Ishikawa (cell line): ENCODE measurements at regions not wholly inside any gene's neighbourhood (a gene's known extent, or its start where the extent isn't known, plus 50 kb on each side); places are given as distances from the start of the nearest gene placed in this dataset.

Experiments used
- CEBPB ChIP-seq: IDR thresholded peaks from 2 replicates; pipeline ENCODE4 v1.6.1; 2012
- EP300 ChIP-seq: IDR thresholded peaks from 2 replicates; pipeline ENCODE4 v1.6.1; 2012; ENCODE audit warnings: borderline replicate concordance
- FOXM1 ChIP-seq: IDR thresholded peaks from 2 replicates; pipeline ENCODE4 v1.6.1; 2012; ENCODE audit warnings: low read depth, borderline replicate concordance
- MAX ChIP-seq: IDR thresholded peaks from 2 replicates; pipeline ENCODE4 v1.6.1; 2012
- RAD21 ChIP-seq: IDR thresholded peaks from 2 replicates; pipeline ENCODE4 v1.6.1; 2012; ENCODE audit warnings: low read depth
- TAF1 ChIP-seq: IDR thresholded peaks from 2 replicates; pipeline ENCODE4 v1.6.1; 2012; ENCODE audit warnings: low read depth, mild to moderate bottlenecking
- TCF12 ChIP-seq: IDR thresholded peaks from 2 replicates; pipeline ENCODE4 v1.6.1; 2012; ENCODE audit warnings: low read depth

- TF ChIP-seq TCF12 (no peak), CEBPB (no peak), MAX (no peak), TAF1 (no peak), FOXM1 (no peak), EP300 (no peak), RAD21 (no peak)
Measured at GRCh38 chr6:90818163-90818562, 231.3 kb upstream of the MAP3K7 start.
